ENCODE measurements at regions not wholly inside any gene's neighbourhood (a gene's known extent, or its start where the extent isn't known, plus 50 kb on each side); places are given as distances from the start of the nearest gene placed in this dataset.

DNA sequence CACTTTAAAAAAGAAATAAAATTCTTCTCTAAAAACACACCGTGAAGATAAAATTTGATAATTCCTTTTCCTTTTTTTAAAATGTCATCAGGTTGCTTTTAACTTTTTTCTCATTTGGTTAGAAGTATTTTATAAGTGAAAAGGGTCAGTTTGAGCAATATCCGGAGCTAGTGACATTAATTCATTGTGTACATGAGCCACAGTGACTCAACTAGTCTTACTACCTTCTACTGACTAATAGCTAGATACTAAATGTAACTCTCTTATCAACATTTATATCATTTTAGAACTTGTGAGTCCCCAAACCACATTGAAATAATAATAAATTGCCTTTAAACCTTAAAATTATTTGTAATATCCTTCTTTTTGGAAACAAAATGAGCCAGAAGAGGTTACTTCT is 101.2 kb upstream of the ZBTB20 start:
- H3K9me3 ChIP-seq (ENCODE audit: control insufficient read depth, insufficient read depth, low read length) = no peaks in the 10 kb centered on the region
- POLR2A ChIA-PET = no interaction called here
- no peak overlapping the region for H3K4me3 ChIP-seq (ENCODE audit: low read depth, low read length)
- no peak for TF ChIP-seq CTCF (IDR thresholded peaks at IDR 0.05; ENCODE audit: low read depth, low read length)
- H3K27me3 ChIP-seq (ENCODE audit: control insufficient read depth, insufficient read depth, low read length) = no peaks in the 10 kb centered on the region
- no peak for DNase-seq (ENCODE audit: low read depth, low spot score)
- no peak overlapping the region for H3K27ac ChIP-seq (ENCODE audit: low read depth, low read length)
- CTCF ChIA-PET = no interaction called here

DNA sequence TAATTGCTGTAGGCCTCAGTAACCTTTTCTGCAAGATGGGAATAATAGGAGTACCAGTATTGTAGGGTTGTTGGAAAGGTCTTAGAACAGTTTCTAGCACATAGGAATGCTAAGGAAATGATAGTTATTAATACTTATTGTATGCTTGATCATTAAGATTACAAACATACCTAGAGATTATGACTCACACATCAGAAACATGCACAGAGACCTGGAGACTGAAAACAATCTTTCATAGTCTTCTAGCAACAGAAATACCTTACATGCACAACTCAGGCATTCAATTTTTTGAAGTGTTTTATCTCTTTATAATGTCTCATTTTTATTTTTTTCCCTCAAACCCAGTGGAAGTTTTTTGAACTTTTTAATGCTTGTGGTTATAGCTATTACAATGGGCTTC is 104.4 kb upstream of the ZBTB20 start:
- TF ChIP-seq CTCF (IDR thresholded peaks at IDR 0.05; ENCODE audit: low read depth, low read length) = no peak
- CTCF ChIA-PET = no interaction called here
- no peak overlapping the region for H3K27ac ChIP-seq (ENCODE audit: low read depth, low read length)
- H3K9me3 ChIP-seq (ENCODE audit: control insufficient read depth, insufficient read depth, low read length) = peaks cover 8% of the 10 kb centered on the region
- POLR2A ChIA-PET = no interaction called here
- no peaks in the 10 kb centered on the region for H3K27me3 ChIP-seq (ENCODE audit: control insufficient read depth, insufficient read depth, low read length)
- no peak for DNase-seq (ENCODE audit: low read depth, low spot score)
- no peak overlapping the region for H3K4me3 ChIP-seq (ENCODE audit: low read depth, low read length)

DNA sequence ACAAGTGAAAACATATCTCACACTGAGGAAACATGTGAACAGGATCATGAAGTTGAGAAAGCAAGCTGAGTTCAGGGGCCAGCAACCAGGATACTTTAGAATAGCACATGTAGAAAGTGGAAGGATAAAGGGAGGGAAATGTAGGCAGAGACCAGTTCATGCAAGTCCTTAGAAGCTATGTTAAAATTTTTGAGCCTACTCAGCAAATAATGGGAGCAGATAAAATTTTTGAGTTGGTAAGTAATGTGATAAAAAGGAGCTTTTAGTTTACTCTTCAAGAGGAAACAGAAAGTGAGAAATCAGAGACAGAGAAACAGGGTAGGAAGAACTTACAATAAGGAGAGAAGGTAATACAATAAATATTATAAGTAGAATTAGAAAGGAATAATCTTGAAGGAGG is 105.6 kb upstream of the ZBTB20 start:
- Histone ChIP-seq H3K27me3 (ENCODE audit: control insufficient read depth, insufficient read depth, low read length) (no peaks in the 10 kb centered on the region), H3K9me3 (ENCODE audit: control insufficient read depth, insufficient read depth, low read length) (peaks cover 8% of the 10 kb centered on the region), H3K4me3 (ENCODE audit: low read depth, low read length) (no peak overlapping the region), H3K27ac (ENCODE audit: low read depth, low read length) (no peak overlapping the region)
- CTCF ChIA-PET = no interaction called here
- no peak for TF ChIP-seq CTCF (IDR thresholded peaks at IDR 0.05; ENCODE audit: low read depth, low read length)
- POLR2A ChIA-PET = no interaction called here
- no peak for DNase-seq (ENCODE audit: low read depth, low spot score)

DNA sequence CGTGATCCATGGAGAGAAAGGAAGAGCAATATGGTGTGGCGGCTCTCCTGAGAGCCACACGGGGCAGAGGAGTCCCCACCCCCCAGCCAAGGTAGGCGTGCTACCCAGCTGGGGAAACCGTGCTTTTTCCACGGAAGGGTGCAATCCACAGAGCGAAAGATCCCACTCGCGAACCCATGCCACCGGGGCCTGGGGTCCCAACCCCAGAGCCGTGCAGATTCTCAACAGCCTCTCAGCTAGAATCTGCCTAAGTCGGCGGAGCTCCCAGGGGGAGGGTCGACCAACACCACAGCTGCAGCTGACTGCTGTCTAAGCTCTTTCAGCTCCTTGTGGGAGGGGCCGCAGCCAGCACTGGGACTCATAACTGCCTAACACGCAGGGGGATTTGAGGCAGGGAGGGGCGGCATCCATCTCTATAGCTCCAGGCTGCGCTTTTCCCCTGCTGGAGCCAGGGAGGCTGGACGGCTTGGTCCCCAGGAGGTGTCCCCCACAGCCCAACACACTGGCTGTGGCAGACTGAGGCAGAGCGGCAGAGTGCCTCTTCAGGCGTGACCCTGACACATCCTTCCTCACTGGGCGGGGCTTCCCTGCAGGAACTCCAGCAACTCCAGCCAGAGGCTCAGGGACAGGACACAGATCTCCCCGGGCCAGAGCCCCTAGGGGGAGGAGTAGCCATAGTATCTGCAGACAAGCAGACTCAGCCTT is 107.6 kb upstream of the ZBTB20 start:
- DNase-seq (ENCODE audit: low read depth, low spot score) = no peak
- H3K27me3 ChIP-seq (ENCODE audit: control insufficient read depth, insufficient read depth, low read length) = no peaks in the 10 kb centered on the region
- POLR2A ChIA-PET = no interaction called here
- no peak for TF ChIP-seq CTCF (IDR thresholded peaks at IDR 0.05; ENCODE audit: low read depth, low read length)
- no peak overlapping the region for H3K4me3 ChIP-seq (ENCODE audit: low read depth, low read length)
- no peak overlapping the region for H3K27ac ChIP-seq (ENCODE audit: low read depth, low read length)
- CTCF ChIA-PET = no interaction called here
- peaks cover 8% of the 10 kb centered on the region for H3K9me3 ChIP-seq (ENCODE audit: control insufficient read depth, insufficient read depth, low read length)

GRCh38 chr3:115255197-115255585 is 108.1 kb upstream of the ZBTB20 start:
- no peaks in the 10 kb centered on the region for H3K27me3 ChIP-seq (ENCODE audit: control insufficient read depth, insufficient read depth, low read length)
- no peak for TF ChIP-seq CTCF (IDR thresholded peaks at IDR 0.05; ENCODE audit: low read depth, low read length)
- no peak overlapping the region for H3K4me3 ChIP-seq (ENCODE audit: low read depth, low read length)
- H3K9me3 ChIP-seq (ENCODE audit: control insufficient read depth, insufficient read depth, low read length) = peaks cover 8% of the 10 kb centered on the region
- H3K27ac ChIP-seq (ENCODE audit: low read depth, low read length) = no peak overlapping the region
- ChIA-PET POLR2A (no interaction called here), CTCF (no interaction called here)
- DNase-seq (ENCODE audit: low read depth, low spot score) = no peak

All from AG04450 (cell line).